GM21576 (cell line): ENCODE measurements at regions not wholly inside any gene's neighbourhood (a gene's known extent, or its start where the extent isn't known, plus 50 kb on each side); places are given as distances from the start of the nearest gene placed in this dataset.
A peak's percentile ranks its signal among the peaks of the same experiment; 100 is the strongest.

Experiments used
- ATAC-seq: cut with Tn5 transposase; IDR thresholded peaks from one replicate; pipeline ENCODE4 v1.9.1; 2021; ENCODE audit warnings: mild to moderate bottlenecking, moderate library complexity; ENCODE audit not compliant: unreplicated experiment

DNA sequence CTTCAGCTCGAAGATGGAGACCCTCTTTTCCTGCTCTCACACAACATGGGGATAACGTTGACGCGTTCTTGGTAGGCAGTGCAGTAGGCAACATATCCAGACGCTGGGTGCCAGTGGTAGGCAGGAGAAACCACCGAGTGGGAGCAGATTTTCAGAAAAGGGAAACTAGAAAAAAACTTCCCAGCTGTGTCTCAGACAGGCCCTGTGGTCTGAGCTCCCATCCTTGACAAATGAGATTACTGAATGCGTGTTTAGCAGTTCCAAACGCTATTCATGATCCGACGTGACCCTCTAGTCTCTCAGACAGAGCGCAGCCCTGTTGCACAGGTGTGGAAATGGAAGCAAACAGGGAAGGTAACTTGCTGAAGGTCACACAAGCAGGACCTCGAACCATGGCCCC lies 83.9 kb upstream of the DUSP22 start:
- no peak for ATAC-seq

DNA sequence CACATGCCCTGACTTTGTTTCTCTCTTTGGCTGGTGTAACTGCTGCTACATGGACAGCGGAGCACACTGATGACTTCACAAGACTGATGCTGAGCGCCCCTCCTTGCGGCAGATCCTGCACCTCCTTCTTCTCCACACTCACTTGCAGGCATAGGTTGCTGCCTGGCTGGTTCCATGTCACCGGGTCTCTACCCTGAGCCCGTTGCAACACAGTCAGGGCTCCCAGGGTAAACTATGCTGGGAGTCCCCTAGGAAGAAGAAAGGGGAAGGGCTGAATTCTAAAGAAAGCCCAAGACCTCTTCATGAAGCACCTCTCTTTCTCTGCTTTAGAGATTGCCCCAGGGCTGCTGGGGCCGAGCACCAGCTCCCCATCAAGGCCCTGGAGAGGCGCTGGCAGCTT lies 83.3 kb upstream of the DUSP22 start:
- ATAC-seq: no peak

DNA sequence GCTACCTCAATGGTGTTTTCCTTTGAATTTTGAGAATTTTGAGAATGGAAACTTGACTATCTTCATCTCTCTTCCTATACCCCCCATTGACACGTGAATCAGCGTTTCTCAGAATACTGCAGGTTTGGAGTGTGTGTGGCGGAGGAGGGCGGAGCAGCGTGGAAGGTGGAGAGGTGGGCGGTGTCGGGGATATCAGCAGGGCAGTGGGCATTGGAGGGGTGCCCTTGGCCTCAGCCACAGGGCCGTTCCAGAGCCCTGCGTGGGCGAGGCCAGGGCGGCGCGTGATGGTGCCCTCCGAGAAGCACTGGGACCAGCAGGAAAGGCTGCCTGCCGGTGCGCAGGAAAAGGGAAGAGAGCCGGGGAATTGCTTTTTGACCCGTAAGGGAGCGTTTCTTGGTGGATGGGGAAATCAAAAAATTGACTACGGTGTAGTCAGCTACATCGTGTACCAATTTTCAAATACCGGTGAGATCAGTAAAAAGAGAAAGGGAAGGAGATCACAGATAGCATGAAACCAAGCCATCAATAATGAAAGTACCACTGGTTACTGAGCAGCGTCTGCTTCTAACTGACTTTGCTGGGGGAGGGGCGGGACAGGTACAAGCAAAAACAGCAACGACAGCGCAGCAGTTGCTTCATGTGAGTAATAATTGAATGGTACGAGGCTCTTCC lies 82.7 kb upstream of the DUSP22 start:
- peak; percentile 75 for ATAC-seq

DNA sequence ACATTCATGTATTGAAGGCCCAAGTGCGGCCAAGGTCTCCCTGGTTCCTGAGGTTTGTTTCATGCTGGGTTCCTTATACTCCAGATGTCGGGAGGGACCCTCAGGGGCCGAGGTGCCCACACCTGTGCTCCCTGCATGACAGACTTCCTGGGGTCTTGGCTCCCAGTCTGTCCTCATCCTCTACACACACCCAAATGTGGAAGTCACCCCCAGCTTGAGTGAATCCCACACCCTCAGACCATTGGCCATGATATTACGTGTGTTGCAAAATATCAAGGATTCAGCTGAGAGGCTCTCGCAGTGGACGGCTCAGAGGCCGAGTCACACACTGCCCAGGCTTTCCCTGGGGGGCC lies 82.2 kb upstream of the DUSP22 start:
- no peak for ATAC-seq

DNA sequence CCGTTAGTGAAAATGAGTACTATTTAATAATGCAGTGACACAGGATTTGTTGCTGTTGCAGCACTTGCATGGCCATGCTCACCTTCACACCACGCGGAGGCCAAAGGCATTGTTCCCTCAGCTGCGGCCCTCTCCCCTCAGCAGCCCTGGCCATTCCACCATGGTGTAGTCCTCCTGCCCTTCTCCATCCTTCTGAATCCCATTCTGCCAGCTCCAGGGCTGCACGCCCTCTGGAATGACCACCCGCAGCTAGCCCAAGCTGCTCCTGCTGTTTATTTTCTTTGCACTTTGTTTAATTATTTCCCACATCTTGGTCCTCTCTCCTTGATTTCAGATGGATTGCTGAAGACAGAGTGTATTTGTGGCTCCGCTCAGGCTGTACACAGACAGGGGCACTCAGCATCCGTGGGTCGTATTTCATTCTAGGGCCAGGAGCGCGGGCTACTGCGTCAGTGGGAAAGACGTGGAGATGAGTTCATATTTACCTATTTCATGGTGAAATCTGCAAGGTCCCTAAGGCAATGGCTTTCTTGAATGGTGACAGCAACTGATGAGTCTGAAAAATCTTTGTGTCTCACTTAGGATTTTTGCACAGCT lies 81.4 kb upstream of the DUSP22 start:
- ATAC-seq: no peak

DNA sequence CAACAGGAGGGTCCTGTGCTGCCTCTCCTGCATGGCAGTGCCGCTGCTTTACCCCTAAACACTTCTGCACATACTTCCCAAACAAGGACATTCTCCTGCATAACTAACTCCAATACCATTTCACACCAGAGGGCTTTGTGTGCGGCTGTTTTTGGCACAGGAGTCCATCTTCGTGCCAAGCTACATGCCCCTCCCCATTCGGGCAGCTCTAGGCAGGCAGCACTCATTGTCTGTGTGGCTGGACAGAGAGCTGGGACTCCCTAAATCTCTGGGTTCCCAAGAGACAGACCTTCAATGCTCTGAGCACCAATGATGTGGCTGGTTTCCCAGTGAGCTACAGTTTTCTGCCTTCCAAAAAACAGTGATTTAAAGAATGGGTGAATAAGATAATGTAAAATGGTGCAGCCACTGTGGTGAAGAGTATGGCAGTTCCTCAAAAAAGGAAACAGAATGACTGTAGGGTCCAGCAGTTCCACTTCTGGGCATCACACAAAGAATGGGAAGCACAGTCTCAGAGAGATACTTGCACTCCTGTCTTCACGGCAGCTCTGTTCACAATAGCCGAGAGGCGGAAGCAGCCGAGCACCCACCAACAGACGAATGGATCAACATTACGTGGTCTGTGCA lies 80.3 kb upstream of the DUSP22 start:
- ATAC-seq: no peak

DNA sequence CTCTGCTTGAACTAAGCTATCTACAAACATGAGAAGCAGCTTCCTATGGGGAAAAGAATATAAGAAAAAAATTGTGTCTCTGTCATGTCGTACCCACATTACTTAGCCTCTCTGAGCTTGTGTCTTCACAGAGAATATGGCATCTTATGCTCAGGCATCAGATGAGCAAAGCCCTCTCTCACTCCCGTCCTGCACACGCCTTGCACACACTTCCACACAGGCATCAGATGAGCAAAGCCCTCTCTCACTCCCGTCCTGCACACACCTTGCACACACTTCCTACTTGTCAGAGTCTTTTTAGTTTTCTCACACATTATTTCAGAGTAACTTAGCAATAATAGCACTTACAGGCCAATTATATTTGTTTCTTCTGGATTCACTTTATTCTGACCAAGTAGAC lies 79.0 kb upstream of the DUSP22 start:
- ATAC-seq: no peak

DNA sequence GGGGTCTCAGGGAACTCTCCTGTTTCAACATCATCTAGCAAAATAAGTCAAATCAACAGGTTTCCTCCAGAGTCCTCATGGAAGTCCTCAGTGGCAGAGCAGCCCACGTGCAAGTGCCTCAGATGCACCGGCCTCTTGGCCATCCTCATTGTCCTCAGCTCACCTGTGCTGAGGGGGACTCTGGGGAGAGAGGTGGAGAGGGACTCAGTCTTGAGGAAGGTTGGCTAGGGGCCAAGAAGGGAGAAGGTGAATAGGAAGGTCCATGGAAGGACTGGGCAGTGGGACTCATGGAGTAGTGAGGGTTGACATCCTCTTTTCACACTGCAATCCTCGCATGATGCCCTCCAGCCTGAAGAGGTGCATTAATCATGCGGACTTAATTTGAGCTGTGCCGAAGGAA lies 77.9 kb upstream of the DUSP22 start:
- no peak for ATAC-seq

DNA sequence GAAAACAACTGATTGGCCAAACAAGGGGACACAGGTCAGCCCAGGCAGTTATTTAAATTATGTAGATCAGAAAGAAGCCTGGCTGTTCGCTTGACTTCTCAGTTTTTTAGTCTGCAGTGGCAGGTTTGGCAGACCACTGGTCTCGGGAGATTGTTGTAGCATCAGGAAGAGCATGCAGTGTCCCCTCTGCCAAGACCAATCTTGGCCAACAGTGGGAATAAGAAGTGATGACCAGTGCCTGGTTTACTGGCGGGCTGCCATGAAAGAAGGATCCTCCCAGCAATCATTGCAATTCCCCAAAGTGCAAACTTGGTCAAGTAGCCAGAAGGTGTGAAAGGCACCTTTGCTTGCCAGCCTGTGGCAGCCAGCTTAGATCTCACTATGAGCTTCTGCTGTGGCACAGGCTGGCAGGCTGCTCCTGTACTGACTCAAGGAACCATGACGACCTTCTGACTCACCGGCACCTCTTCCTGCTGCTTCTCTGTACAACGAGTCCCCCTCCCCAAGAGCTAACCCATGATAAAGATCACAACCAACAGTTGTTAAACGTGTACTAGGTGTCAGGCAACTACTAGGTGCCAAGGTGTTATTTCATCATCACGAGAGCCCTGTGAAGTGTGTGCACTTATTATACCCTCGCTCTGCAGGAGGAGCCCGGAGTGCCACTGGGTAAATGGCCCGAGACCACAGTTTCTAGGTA lies 76.8 kb upstream of the DUSP22 start:
- no peak for ATAC-seq

DNA sequence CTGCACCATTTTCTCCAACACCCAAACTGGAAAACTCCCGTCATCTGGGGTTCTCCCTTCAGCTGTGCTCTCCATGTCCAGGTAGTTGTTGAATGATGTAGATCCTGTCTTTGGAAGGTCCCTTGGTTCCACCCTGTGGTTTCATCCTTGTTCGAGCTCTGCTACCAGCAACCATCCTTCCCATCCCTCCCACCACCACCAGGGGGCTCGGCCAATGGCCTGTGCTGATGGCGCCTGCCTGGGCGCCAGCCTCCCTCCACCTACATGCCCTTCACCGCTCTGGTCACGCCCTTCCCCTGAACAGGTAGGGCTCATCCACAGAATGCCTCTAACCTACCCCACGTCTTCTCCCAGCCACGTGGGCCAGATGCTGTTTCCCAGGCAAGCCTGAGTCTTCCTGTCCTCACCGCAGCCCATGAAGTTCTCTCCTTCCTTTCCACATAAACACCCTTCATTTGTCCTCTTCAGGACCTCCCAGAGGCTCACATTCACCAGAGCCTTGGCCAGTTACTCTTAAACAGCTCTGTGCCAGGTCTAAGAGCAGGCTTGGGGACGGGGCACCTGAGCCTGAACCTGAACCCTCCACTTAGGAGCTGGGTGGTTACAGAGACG lies 75.1 kb upstream of the DUSP22 start:
- ATAC-seq: no peak

DNA sequence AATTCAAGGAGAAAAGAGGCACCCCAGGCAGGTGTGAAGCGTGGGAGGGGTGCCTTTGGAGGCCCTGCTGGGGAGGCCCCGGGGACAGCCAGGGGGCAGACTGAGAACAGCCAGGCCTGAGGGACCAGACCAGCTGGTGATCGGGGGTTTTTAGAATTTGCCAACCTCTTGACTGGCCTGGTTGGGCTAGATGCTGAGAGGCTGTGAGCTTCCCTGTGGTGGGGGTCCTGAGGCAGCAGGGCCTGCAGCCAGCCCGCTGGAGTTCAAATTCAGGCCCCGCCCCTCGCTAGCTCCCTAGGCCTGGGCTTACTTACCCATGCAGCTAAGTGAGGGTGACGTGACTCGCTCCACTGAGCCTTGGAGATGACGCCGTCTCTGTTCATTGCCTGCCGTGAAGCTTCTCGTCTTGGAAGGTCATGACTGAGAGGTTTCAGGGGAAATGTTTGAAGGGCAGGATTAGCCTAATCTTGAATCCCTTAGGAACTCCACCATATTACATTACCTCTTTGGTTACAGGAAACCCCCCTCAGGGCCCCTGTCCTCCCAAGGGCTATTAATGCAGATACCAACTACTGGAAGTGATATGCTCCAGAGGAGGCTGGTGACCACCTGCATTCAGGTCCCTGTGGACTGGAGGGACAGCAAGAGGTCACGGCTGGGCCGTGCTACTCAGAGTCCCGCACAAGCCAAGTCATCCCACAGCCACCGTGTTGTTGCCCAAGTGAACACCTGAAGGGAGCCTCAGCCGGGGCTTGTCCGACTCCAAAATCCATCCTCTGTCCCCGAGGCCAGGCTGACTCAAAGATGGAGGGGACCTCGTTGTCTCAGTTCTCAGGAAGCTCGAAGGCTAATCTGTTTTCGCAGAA lies 73.9 kb upstream of the DUSP22 start:
- ATAC-seq: peak; percentile 39

DNA sequence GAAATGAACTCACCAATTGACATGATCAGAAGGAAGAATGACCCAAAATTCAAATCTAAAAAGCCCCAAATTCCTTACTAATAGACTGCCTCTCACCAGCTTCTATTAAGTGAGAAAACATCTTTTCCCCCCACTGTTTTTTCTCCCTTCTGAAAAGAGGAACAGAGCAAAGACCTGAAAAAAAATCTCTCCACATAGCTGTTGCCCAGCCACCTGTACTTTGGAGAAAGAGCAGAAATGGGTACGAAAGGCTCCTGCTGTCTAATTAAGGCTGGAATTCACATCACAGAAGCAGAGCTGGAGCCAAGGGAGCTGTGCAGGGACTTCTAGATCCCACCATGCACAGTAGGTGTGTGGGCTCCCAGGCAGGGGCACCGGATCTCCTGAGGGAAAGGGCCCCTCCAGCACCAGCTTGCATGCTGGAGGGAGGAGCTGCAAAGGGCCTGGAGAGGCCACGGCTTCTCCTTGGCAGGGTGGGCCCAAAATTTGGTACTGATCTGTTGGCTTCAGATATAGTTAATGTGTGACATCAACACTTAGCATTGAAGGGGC lies 73.2 kb upstream of the DUSP22 start:
- peak; percentile 10 for ATAC-seq

DNA sequence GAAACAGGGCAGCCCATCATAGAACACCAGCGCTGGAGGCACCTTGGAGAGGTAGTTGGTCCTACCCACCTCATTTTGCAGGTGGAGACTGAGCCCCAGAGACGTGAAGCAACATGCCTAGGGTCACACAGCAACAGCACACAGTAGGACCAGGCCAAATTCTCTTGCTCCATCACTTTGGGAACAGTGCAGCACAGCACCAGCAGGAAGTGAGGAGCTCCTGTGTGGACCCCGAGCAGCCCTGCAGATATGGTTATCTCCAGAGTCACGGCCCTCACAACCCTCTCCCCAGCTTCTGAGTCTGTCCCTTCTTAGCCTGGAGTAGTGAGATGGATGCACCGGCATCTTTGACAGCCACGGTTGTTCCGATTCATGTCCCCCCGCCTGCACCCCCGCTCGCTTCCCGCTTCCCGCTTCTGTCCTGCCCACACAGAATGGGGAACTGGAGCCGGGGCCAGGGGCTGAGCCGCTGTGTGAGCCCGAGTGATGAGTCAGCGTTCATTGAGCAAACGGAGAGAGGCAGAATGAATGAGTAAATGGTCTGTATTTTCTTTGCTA lies 72.6 kb upstream of the DUSP22 start:
- no peak for ATAC-seq

DNA sequence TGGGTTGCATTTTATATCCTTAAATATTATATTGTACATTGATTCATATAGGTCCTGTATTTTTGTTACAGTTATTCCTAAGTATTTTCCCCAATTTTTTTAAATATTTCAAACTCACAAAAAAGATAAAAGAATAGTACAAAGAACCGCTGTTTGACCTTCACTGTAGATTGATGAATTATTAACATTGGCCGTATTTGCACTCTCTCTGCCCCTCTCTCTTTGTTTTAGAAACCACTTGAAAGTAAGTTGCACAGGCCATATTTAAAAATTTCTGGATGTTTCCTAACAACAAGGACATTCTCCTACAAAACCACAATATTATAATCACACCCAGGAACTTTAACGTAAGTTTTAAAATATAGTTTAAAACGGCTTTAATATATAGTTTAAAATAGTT lies 72.0 kb upstream of the DUSP22 start:
- no peak for ATAC-seq

DNA sequence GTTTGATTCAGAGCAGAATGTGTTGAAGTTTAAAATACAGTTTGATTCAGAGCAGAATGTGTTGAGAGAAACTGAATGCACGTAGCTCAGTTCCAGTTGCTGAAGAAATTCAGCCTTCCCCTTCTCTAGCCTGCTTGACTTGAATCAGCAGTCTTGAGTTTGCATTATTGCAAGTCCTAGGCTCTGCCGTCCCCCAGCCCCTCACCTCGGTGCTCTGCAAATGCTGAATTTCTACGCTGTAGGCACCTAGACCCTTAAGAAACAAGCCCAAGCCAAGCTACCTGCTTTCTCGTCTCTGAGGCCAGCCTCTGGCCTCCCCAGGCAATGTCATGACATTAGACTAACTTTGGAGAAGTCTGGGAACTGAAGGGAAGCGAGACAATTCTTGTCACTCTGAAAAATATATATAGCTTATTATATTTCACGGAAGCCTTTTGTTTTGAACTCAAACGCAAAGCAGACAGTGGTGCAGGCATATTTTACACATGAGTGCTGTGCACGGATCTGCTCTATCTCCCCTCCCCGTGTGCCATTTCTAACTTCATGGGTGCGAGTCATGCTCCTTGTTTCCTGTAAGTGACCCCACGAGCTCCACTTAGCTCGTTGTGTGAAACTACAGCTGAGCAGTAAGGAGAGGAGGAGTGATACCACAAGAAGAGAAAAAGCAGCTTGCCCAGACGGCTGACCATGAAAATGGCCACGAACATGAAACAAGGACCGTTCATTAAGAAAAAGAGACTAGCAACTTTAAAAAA lies 71.4 kb upstream of the DUSP22 start:
- ATAC-seq: no peak

DNA sequence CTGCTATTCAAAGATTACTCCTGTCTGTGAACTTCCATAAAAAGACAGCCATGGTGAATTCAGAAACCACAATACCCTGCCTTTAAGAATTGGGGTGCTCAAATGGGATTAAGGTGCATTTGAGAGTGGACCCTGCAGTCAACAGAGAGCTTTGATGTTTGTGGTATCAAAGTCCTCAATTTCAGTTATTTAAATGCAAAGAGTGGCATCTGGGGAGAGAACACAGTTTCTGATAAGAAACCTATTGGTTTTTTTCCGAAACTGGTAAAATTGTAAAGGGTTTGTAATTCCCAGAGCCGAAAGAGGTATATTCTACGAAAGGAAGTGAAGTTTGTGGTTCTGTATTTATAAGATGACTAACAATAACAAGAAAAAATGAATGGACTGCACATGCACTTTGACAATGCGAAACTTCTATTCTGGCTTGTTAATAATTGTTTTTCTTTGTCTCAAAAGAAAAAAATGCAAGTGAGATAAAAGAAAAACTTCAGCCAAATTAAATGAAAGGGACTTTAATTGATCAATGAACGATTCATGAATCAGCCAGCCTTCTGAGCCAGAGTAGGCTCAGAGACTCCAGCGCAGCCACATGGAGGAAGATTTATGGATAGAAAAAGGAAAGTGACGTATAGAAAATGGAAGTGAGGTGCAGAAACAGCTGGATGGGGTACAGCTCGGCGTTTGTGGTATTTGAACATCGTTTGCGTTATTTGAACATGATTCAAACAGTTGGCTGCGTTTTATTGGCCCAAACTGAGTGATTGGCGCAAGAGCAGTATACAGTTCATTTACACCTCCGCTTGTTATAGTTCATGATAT lies 70.5 kb upstream of the DUSP22 start:
- no peak for ATAC-seq

DNA sequence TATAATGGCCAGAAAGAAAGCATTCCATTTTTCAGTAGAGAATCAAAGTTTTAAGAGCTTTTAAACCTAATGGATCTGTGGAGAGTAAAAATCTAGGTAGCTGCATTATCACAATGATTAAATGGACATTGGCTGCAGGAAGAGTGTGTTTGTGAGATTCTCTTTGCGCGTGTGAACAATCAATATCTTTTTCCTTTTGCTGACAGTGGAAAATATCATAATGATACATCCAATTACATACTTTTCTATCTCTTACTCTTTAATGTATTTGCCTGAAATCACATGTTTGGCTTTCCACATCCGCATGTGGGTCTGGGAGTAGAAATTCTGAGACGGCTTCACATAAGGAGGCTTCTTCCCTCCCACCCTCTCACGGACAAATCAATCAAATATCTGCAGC lies 69.8 kb upstream of the DUSP22 start:
- ATAC-seq: no peak

DNA sequence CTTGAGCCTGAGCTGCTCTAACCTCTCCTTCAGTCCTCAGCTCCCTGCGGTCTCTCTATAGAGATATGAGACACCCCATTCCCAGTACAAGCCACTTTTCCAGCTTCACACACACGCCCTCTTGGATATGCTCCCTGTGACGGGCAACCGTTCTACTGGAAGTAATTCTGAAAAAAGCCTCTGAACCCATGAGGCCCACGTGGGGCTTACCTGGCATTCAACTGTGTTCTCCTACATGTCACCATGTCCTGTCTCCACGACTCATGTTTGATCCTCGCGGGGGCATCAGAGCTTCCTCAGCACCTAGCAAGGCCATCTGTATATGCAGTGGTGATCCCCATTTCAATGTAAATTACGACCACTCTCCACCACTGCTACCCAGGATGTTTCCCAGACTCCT lies 69.2 kb upstream of the DUSP22 start:
- no peak for ATAC-seq

DNA sequence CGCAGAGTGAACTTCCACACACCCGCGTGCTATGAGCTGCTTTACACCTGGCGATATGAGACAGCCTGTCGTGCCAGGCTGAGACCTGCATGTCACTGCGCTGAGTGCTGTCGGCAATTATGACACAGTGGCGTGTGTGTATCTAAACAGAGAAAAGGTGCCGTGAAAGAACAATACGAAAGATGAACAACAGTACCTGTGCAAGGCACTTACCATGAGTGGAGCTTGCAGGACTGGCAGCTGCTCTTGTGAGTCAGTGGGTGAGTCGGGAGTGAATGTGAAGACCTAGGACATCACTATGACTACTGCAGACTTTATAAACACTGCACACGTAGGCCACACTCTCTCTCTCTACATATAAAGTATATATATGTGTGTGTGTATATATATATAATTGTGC lies 68.5 kb upstream of the DUSP22 start:
- ATAC-seq: no peak
